CD4-positive, alpha-beta T cell treated with Interleukin-10 for 1 hour (primary cell): ENCODE measurements at regions not wholly inside any gene's neighbourhood (a gene's known extent, or its start where the extent isn't known, plus 50 kb on each side); places are given as distances from the start of the nearest gene placed in this dataset.

ENCODE experiments used
- DNase-seq: peaks from one replicate; pipeline ENCODE4 v3.0.0-alpha.2; 2020

GRCh38 chr5:91443023-91443422, 59.9 kb upstream of the ARRDC3 start:
- no peak for DNase-seq

GRCh38 chr5:91441082-91441481, 58.0 kb upstream of the ARRDC3 start:
- no peak for DNase-seq

- no peak for DNase-seq
Measured at GRCh38 chr5:91438871-91439270, 55.8 kb upstream of the ARRDC3 start.

- DNase-seq, result no peak
Measured at GRCh38 chr5:91436241-91436640, 53.1 kb upstream of the ARRDC3 start.

GRCh38 chr5:91434348-91434747, 51.2 kb upstream of the ARRDC3 start:
- peak; percentile 39 for DNase-seq

GRCh38 chr5:91433861-91434260, 50.7 kb upstream of the ARRDC3 start:
- DNase-seq, result peak; percentile 5
